NCI-H2196 (cell line): ENCODE measurements at regions not wholly inside any gene's neighbourhood (a gene's known extent, or its start where the extent isn't known, plus 50 kb on each side); places are given as distances from the start of the nearest gene placed in this dataset.

ENCODE experiments used
- DNase-seq: peaks from one replicate; lab custom pipeline; 2025; ENCODE audit not compliant: unreplicated experiment; lab: John Stamatoyannopoulos, UW

GRCh38 chr2:150983314-150983897 lies 278.3 kb downstream of the RBM43 start:
- no peak for DNase-seq

GRCh38 chr2:150981826-150982225 lies 279.8 kb downstream of the RBM43 start:
- DNase-seq, result no peak

DNA sequence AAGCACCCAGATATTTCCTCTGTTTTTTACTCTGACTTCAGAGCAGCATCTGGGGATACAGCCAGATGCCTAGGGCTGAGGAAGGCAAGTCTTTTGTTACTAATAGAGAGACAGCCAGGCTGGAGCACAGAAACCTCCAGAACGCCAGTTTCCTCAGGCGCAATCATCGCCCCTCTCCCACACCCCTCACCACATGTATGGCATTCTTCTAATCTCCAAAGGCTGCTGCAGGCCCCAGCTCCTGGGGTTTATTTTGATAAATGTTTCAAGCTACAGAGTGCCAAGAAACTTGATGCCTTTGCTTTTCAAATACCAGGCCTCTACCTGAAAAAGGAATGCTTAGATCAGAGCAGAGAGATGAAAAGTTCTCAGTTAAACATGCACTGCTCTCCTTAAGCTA lies 283.6 kb downstream of the RBM43 start:
- DNase-seq, result no peak

GRCh38 chr2:150977296-150977695 lies 284.4 kb downstream of the RBM43 start:
- DNase-seq, result no peak

- DNase-seq, result no peak
Observed at GRCh38 chr2:150976604-150977003, 285.1 kb downstream of the RBM43 start.

DNA sequence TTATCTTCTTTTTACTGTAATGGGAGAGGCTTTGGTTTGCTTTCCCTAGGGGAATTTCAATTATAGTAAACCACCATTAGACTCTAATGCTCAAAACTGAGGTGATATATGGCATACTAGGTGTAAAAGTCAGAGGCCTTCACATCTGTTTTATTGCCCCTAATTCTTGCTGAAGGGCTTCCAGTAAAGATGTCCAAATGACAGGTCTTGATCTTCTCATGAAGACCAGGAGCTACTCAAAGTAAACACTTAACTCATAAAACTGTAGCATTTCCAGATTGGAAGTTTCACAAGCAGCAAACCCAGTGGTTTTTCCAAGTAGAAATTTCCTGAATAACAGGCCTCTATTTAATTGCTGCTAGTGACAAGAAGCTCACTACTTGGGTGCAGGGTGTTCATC lies 286.8 kb downstream of the RBM43 start:
- DNase-seq, result no peak

DNA sequence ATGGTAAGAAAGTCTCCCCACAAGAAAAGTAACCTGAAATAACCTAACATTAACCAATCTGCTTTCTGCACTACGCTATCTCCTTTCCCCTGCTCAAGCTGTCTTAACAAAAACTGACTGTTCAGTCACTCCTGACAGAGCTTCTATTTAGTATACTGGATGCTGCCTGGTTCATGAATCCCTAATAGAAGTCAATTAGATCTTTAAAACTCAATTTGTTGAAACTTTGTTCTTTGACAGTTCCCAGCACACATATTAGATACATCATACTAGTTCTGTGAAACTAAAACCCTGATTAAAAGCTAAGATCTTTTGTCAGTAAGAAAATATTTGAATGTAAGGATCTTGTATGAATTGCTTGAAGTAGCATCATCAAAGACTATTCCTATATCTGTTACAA lies 287.4 kb downstream of the RBM43 start:
- no peak for DNase-seq

DNA sequence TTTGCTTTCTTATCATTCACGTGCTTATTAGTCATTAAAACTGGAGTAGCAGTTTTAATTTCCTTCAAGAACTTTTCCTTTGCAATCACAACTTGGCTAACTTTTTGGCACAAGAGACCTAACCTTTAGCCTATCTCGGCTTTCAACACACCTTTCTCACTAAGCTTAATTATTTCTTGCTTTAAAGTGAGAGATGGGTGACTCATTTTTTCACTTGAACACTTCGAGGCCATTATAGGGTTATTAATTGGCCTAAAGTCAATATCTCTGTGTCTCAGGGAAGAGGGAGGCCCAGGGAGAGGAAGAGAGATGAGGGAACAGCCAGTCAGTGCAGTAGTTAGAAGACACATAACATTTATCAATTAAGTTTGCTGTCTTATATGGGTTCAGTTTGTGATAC lies 289.8 kb downstream of the RBM43 start:
- no peak for DNase-seq

GRCh38 chr2:150963336-150963735 lies 298.3 kb downstream of the RBM43 start:
- DNase-seq, result no peak

DNA sequence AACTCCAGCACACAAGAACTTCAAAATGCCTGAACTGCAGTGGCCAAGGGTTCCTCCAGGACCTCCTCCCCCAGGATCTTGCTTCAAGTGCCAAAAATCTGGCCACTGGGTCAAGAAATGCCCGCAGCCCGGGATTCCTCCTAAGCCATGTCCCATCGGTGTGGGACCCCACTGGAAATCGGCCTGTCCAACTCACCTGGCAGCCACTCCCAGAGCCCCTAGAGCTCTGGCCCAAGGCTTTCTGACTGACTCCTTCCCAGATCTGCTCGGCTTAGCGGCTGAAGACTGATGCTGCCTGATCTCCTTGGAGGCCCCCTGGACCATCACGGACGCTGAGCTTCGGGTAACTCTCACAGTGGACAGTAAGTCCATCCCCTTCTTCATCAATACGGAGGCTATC lies 306.4 kb downstream of the RBM43 start:
- DNase-seq, result no peak

DNA sequence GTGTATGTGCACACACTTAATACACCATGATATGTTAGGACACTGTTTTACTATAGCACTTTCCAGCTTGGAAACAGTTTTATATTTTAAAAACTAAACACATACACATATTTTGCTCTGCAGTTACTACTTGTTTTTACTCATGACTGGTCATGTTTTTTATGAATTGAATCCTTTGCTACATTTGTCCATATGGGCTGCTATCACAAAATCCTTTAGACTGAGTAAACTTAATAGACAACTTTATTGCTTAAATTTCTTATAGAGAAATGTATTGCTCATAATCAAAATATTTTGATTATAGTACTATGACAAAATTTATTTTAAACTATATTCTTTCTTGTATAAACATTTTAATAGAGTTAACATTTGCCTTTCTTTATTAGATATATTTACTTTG lies 314.8 kb downstream of the RBM43 start:
- no peak for DNase-seq

DNA sequence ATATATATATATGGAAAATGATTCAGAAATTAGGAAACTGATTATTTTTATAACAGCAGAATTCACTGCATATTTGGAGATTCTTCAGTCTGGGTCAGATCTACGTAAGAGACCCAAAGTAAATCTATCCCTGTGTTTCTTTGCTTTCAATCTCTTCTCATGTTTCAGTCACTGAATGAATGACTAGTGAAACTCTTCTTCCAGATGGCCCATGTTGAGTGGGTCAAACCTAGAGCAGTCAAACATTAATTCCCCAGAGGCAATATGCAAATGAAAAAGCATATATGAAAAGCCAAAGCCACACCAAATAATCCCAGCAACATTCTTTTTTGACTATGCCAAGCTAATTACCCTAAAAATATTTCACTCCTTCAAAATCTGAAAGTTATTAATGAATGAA lies 317.3 kb downstream of the RBM43 start:
- no peak for DNase-seq

- DNase-seq, result no peak
Observed at GRCh38 chr2:150939087-150939486, 322.6 kb downstream of the RBM43 start.

DNA sequence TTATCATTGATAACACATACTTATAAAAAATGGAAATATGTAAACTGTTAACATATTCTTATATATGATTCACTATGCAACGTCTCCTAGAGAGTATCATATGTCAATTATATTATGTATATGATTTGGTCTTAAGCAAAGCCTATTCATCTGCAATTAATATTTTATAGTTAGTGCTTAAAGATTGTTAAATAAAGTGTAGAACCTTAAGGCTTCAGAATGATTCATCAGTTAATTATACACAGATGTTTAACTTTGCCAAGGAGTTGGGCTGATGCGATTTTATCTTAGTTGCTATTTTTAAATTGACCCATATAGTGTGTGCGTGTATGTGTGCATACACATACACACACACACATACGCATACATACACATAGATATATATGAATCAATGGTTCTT lies 323.1 kb downstream of the RBM43 start:
- no peak for DNase-seq

GRCh38 chr2:150937030-150937429 lies 324.6 kb downstream of the RBM43 start:
- DNase-seq, result no peak

DNA sequence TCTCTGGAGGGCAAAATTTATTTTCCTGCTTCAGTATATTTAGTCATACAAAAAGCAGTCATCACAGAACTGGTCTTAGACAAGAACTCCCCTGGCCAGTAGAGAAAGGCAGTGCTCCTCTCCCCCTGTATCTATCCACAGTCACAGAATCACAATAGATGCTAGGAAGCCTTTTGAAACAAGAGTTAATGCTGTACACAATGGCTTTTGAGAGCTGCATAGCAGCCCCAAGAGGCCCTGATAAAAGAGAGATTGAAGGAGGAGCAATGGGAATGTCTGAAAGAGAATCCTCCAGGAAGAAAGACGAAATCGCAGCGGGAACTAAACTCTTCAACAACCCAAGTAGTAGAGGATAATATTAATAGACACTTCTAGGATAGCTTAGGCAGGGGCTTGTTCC lies 330.2 kb downstream of the RBM43 start:
- no peak for DNase-seq

GRCh38 chr2:150925611-150926010 lies 336.1 kb downstream of the RBM43 start:
- no peak for DNase-seq

DNA sequence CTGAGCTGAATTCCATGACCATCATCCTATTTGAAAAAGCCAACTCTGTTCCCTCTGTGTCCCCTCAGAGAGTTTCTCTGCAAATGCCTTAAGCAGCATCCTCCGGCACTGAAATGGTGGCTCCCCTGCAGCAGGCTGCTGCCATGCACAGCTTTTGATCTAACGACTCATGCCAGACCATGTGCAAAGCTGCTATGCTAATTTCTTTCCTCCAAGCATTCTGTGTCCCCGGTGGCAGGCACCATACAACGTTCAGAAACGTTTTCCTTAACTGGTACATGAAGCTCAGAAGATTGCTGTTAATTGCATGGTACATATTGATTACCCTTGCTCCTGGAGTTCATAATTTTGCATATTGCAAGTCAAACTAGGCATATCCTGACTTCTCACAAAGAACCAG lies 336.8 kb downstream of the RBM43 start:
- DNase-seq, result no peak

GRCh38 chr2:150919901-150920300 lies 341.8 kb downstream of the RBM43 start:
- no peak for DNase-seq

GRCh38 chr2:150917961-150918713 lies 343.5 kb downstream of the RBM43 start:
- DNase-seq, result no peak

DNA sequence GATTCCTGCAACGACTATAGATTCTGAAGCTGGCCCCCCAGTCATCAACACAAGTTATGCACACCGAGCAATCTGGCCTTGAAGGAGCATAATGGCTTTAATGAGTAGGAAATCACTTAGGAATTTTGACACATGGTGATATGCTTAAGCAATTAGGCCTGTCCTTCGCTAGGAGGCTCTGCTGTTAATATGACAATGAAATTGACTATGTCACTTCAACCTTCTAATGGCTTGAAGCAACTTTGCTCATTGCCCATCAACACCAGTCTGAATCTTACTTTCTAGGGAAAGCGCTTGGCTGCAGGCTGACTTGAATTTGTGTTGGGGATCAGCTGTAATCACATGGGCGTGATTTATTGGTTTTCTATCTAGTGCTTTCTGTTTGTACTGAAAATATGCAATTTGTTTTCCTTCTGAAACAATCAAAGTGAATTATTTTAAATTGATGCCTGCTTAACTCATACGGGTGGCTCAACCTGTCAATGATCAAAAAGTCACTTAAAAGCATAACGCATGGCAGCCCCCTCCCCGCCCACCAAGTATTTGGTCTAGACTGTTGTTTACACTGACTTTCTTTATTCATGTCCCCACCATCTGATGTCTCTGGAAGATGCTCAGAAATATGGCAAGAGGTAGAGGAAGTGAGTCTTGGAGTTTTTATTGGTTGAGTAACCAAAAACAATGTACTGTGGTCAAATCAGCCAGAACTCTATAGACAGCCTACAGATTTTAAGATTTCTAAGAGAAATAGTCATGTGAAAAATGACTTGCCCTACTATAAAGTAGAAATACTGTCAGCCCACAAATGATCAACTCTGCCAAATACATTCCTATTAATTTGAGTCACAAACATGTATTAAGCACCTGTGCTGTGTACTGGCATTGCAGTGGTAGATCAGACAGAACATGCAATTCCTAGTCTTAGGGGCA lies 344.9 kb downstream of the RBM43 start:
- no peak for DNase-seq

- DNase-seq, result no peak
Observed at GRCh38 chr2:150911766-150912280, 349.8 kb downstream of the RBM43 start.
